HG02588 (cell line): ENCODE measurements at regions not wholly inside any gene's neighbourhood (a gene's known extent, or its start where the extent isn't known, plus 50 kb on each side); places are given as distances from the start of the nearest gene placed in this dataset.

Experiments used
- ATAC-seq: cut with Tn5 transposase; IDR thresholded peaks from one replicate; pipeline ENCODE4 v1.9.1; 2021; ENCODE audit warnings: mild to moderate bottlenecking, moderate library complexity; ENCODE audit not compliant: unreplicated experiment

DNA sequence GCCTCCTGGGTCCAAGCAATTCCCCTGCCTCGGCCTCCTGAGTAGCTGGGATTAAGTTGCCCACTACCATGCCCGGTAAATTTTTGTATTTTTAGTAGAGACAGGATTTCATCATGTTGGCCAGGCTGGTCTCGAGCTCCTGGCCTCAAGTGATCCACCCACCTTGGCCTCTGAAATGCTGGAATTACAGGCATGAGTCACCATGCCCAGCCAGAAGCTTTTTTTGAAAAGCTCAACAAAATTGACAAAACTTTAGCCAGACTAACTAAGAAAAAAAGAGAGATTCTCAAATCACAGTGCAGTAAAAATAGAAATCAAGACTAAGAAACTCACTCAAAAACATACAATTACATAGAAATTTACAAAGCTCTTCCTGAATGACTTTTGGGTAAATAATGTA is 420.6 kb downstream of the COL12A1 start:
- ATAC-seq = no peak

DNA sequence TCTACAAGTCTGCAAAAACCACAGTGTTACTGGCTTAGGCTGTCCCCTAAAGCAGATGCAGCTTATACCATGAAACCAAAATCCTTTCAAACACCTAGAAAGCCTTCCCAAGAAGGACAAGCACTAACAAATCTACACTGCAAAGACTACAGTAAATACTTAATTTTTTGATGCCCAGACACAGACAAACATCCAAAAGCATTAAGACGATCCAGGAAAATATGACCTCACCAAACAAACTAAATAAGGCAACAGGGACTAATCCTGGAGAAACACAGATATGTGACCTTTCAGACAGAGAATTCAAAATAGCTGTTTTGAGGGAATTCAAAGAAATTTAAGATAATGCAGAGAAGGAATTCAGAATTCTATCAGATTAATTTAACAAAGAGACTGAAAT is 423.5 kb downstream of the COL12A1 start:
- ATAC-seq = no peak

DNA sequence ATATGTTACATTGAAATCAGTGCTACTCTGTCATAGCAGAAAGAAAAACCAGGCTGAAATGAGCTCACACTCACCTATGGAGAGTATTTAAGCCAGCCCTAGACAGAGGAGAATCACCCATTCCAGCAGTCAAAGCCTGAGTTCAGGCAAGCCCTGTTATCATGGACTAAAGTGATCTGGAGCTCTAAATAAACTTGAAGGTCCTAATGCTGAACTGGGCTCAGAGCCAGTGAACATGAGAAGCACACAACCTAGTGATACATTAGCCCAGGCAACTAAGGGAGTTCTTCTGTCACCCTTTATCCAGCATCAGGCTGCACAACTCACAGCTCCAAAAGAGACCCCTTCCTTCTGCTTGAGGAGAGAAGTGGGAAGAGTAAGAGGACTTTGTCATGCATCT is 425.0 kb downstream of the COL12A1 start:
- ATAC-seq = no peak

DNA sequence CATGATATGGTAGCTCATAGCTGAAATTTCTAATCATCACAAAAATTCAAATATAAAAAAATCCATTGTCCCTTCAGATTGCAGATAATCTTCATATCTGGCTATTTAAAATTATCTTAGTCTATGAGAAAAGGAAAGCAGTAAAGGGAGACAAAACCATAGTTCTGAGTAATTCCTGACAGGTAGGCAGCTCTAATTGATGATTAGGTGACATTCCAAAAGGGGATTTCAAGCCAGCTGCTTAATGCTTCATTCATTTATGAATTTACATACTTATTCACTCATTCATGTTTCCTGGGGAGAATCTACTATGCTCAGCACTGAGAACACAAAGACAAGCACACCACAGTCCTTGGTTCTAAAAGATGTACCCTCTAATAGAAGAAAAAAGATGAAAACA is 437.1 kb downstream of the COL12A1 start:
- no peak for ATAC-seq

DNA sequence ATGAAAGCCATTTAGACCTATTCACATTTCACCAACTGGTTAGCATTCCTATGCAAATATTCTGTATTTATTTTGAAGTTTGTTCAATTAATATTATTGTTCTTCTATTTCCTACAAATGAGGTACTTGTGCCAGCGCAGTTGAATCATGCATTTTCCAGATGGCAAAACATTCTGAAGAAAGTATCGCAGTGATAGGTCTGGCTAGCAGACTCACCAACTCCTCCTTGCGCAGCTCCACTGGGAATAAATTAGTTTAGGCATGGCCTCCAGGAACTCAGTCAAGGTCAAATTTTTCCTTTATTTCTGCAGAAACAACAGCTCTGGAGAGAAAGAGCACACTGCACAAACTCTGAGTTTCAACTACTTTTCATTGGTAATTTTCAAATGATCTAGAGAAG is 437.7 kb downstream of the COL12A1 start:
- ATAC-seq = no peak

DNA sequence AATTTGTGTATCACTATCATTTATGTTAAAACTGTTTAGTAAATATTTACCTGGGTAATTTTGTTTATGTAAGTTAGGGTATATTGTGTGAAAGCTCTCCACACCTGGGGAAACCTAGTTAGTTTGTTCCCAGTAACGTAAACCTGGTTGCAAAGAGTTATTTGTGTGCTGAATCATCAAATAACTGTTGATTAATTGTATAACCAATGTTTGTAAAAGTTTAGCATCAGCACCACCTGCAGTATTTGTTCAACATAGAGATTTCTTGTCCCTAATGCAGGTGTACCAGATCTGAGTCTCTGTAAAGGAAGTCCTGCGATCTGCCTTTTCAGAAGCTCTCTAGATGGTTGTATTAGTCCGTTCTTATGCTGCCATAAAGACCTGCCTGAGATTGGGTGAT is 440.4 kb downstream of the COL12A1 start:
- no peak for ATAC-seq

DNA sequence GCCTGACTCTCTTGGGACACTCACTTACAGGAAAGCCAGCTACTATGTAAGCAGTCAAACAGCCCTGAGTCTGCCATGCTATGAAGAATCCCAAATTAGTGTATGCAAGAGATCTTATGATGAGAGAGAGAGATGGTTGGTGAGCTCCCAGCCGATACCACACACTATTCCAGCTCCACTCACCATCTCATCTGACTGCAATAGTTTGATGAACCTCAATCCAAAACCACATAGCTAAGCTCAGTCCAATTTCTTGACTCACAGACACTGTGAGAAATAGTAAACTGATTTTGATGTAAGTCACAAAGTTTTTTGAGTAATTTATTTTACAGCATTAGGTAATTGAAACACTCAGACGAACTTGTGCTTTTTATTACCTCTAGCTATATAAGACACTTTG is 441.4 kb downstream of the COL12A1 start:
- ATAC-seq = no peak

DNA sequence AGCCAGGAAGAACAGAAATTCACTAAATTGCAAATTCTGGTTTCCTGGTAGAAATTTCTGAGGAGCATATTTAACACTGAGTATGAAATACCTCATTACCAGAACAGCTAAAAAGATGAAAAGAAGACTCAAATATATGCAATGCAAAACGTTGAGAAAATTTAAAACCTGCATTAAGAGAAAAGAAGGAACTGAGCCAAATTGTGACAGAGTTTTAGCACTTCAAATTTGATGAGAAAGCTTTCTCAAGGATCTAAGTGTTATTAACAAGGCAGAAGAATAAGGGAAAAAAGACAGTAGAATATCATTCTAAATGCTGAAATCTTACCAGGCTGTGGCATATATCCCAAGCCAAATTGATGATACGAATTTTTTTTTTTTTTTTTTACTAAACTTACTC is 443.0 kb downstream of the COL12A1 start:
- no peak for ATAC-seq

DNA sequence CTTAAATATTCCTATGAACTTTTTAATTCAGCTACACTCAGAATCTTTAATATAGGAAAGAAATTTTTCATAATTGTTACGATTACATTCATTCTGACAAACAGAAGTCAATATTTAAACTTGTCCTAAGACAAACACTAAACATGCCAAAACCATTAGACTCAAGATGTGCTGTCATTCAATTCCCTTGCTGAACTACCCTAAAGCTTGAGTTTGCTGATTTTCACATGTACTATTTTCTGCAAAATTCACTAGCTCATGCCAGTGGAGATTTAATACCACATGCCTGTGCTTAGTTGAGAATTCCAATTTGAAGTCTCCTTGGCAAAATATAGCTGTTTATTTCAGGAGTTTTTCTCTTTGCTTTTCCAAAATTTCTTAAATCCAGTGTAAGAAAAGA is 448.0 kb downstream of the COL12A1 start:
- ATAC-seq = no peak

DNA sequence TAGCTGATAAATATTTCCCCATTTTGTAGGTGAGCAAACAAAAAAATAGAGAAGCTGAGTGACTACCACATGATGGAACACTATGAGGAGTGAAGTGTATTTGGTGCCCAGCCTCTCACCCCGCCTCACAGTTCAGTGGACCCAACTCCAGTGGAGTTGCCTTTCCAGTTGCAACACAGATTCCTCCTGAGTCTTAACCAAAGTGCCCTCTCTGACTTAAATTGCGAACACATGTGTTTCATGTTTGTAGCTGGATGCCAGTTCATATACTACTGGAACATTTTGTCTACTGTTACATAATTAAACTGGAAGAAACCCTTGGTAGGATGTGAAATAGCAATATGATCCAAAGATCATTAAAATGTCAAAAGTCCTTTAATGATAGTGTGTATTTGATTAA is 448.9 kb downstream of the COL12A1 start:
- ATAC-seq = no peak

DNA sequence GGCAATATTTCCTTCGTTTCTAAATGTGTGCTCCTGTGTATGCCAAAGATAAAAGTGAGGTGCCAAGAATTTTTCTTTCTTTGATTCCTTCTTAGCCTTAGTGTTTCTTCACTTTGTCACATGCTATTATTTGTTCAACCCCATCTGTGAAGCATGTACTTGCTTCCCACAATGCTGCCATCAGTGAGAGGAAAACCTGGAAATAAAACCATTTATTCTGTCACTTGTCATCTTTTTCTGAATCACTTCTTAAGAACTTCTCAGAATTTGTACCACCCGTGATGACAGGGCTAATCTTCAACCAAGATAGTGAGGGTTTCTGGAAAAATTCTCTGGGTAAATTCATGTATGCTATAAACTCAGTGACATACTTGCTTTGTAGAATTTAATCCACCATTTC is 450.1 kb downstream of the COL12A1 start:
- no peak for ATAC-seq

DNA sequence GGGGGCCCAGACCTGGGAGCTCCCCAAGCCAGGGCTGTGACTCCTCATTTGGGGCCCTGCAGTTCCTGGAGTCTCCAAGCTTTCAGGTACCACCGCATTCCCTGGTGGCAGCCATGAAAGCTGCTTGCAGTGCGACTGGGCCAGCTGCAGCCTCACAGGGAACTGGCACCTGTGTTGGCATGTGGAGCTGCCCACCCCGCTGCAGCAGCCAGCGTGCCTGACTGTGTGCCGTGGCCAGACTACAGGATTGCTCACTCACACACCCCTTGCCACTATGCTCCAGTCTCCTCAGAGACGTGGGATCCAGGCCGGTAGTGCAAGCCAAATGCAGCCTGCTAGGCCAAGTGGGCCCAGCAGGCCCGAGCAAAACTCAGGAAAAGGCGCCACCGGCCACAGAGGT is 450.7 kb downstream of the COL12A1 start:
- ATAC-seq = no peak

DNA sequence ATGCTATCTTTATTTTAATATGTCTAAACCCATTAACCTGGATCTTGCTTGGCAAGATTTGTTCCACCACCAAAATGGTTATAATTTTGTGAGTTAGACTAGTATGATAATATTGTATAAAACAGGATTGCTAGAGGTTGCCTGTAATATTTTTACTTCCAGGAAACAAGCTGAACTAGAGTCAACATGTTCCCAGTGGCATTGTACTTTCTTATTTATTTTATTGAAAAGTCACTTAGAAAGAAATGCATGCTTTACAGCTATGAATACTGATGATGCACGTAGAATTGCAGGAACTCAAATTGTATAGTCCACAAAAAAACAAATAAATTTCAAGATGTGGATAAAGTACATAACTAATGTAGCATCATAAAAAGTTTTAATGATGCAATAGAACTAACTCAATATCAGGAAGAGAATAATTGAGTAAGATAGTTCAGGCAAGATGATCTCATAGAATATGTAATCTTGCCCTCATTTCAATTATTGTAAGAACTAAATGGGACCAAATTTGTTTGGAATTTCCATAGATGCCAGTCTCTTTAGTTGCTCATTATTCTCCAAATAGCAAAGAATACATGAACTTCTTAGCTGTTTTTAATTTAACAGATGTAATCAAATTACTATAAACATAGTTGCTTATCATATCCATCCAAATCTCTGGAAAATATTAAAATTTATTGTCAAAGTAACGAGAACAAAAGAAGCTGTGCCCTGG is 451.8 kb downstream of the COL12A1 start:
- ATAC-seq = no peak

DNA sequence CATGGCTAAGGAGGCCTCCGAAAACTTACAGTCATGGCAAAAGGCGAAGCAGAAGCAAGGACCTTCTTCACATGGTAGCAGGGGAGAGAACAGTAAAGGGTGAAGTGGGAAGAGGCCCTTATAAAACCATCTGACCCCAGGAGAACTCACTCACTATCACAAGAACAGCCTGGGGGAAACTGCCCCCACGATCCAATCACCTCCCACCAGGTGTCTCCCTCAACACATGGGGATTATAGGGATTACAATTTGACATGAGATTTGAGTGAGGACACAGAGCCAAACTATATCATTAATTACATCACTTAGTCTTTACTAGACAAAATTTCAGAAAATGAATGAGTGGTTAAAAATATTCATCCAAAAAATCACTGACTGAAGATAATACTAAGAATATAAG is 453.6 kb downstream of the COL12A1 start:
- no peak for ATAC-seq

DNA sequence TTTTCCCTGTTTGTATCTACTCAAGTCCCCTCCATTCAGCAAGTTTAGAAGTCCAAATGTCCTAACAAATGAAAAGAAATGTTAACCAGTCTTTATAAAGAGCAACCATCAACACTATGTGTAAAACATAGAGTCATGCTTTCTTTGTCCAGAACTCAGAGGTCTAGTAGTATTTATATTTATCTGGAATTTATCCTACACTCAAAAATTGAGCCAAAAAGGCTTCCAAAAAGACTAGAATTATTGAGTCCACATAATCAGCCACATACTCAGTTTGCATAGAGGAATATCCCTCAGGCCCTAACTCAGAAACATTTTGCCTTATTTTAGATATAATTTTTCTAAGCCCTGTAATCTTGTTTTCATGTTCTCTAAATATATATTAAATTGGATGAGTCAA is 455.0 kb downstream of the COL12A1 start:
- no peak for ATAC-seq

DNA sequence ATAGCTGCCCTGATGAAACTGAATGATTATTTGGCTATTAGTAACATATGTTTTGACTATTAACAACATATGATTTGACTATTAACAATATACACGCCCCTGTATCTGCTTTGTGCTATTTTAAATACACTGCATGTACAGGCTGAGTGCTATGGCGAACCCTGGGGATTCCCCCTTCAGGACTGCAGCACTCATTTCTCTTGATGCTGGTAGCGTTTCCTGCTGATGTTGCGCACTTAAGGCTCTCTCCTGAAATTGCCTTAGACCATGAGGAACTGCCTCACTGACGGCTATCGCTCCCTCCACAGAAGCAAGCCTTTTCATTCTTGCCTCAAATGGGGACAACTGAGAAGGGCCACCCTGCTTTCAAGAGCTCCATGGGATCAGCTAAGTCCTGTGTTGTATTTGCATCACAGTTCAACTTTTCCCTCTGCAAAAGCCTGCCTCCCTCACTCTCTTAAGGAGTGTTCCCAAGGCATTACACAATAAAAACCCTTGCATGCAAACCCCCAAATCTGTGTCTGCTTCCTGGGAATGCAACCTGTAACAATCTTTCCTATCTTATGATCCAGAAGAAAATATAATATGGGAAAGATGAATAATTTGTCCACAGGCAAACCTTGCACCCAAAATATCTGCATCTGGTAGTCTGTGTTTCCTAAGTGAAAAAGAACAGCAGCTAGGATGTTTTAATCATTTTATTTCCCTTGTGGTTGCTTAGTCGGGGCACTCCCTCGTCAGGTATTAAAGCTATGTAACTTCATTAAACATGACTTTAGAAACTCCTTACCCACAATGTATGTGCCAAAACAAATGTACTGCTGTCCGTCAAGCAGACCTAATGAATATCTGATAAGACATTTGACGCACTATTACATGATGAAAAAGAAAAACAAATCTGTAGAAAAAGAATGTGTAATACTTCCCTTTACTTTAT is 456.4 kb downstream of the COL12A1 start:
- no peak for ATAC-seq

DNA sequence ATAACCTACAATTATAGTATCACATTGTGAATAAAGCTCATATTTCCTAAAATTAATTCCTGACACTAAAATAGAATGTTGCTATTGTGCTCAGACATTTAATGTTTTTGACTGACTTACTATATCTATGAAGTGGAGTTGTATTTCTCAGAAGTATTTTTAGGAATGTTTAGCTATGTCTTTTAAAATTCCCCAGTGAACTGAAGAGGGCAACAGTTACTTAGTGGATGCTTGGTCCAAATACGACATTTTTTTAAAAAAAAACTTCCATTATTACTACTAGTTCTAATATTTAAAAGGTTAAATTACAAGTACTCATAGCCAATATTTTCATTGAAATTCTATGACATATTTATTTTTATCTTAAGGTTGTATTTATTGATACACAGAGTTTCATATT is 460.2 kb downstream of the COL12A1 start:
- ATAC-seq = no peak

DNA sequence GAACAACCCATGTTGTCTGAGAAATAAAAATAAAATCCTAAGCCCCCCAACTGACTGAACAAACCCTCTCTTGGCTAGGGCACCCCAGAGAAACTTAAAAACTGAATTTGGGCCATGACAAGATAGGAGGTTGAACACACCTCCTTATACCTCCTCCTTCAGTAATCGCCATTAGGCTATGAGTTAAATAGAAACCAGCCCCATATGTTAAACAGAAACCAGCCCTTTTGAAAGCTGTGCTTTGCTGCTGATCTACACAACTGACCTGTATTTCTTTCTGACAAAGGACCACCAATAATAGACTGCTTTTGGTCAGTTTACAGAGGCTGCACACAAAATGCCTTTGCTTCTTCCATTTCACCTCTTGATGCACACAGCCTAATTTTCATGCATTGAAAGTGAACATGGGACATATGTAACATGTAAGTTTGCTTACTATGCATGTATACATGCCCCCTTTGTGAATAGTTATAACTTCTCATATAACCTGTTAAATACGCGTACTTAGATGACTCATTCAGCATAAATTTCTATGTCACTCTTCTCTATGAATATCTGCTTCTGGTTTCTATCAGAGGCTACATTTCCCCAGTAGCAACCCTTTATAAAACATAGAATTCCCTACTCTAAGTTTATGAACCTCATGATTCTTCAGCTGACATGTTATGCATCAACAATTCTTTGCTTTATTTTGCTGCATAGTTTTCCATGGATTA is 462.9 kb downstream of the COL12A1 start:
- ATAC-seq = no peak

DNA sequence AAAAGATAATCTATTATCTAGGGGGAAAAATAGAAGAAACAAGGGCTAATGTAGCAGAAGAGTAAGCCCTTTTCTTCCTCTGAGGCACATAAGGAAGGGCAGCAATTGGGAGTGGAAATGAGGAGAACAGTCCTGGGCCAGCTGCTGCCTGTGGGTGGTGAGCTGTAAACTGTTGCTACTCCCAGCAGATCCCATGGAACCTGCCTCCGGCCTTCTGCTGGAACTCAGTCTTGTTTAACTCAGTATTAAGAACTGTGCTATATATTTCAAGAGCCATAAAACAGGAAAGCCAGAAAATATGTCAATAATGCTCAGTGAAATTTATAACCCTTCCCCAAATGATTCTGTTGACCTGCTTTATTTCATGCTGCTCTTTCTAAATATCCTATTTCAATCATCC is 464.2 kb downstream of the COL12A1 start:
- no peak for ATAC-seq

DNA sequence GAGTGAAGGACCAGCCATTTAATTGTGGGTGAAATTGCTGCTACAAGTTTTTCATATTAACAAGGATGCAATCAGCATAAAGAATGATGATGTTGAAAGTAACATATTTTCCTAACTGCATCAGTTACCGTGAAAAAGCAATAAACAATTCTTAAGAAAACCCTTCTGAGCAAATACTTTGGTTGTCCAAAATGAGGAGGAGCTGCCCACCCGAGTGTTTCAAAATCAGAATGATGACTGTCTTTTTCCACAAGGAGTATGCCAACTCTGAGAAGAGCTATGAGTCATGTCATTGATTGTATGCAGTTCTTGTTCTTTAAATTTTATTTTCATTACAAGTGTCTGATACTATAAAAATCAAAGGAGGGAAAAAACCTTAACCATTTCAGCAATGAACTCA is 470.5 kb downstream of the COL12A1 start:
- no peak for ATAC-seq

DNA sequence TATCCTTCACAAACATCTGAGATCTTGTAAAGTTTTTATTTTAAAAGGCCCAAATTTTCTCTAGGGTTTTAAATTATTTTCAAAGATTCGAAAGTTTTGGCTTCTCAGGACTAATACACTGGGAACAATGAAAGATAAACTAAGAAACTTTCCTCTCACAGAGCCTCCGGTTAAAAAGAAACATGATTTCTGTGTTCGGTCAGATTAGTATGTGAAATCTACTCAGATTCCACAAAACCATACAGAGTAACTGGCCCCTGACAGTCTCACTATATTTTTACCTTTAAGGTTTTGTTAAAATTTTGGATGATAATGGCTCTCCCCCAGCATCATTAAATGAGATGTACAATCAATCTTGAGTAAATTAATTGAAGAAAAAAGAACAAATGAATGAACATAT is 471.0 kb downstream of the COL12A1 start:
- ATAC-seq = no peak
